IPS-NIHi11 (cell line): ENCODE measurements at regions not wholly inside any gene's neighbourhood (a gene's known extent, or its start where the extent isn't known, plus 50 kb on each side); places are given as distances from the start of the nearest gene placed in this dataset.

Experiments used
- DNase-seq: peaks from one replicate; pipeline ENCODE4 v3.0.0; 2012; ENCODE audit warnings: mixed read lengths, low spot score

GRCh38 chr4:24287096-24287495 lies 297.3 kb downstream of the DHX15 start:
- DNase-seq = no peak

GRCh38 chr4:24285759-24286158 lies 298.6 kb downstream of the DHX15 start:
- DNase-seq = no peak

GRCh38 chr4:24282446-24282845 lies 301.9 kb downstream of the DHX15 start:
- no peak for DNase-seq

DNA sequence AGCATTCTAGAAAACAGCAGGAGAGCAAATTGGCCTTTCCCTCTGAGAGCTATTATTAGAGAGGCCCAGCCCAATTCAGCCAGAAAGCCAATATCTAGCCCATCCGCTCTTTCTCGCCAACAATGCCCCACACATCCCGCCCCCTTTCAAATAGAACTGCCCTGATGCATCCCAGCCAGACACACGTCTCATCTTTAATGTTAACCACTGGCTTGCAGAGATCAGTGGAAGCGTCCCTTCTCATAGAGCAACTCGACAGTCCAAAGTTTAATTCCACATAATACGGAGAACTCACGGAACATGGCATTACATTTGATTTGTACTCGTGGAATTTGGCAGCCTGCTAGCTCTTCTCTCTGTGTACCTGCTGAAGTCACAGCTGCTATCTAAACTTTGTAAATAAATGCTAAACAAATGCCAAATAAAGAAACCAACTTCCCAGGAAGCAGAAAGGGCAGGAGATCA lies 304.4 kb downstream of the DHX15 start:
- DNase-seq = no peak

DNA sequence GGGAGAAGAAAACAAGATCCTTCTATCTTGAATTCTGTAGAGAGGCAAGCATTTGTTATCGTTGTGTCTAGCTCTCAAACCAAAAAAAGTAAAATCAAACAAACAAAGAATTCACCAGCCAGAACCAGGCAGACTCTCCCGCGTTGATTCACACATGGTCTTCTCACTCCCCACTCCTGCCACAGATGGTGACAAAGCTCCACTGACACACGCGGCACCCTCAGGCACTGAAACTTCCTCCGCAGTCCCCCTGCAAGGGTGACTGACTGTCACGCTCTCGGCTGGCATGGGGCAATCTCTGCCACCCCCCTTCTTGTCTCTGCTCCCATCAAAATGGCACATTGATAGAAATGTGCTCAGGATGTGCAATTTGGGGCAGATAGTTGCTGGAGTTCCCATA lies 304.9 kb downstream of the DHX15 start:
- no peak for DNase-seq

- no peak for DNase-seq
These were observed 305.7 kb downstream of the DHX15 start for GRCh38 chr4:24278693-24279092.

- no peak for DNase-seq
These were observed 309.9 kb downstream of the DHX15 start for GRCh38 chr4:24274381-24274941.

GRCh38 chr4:24273136-24273535 lies 311.2 kb downstream of the DHX15 start:
- no peak for DNase-seq

GRCh38 chr4:24266951-24267722 lies 317.2 kb downstream of the DHX15 start:
- no peak for DNase-seq

DNA sequence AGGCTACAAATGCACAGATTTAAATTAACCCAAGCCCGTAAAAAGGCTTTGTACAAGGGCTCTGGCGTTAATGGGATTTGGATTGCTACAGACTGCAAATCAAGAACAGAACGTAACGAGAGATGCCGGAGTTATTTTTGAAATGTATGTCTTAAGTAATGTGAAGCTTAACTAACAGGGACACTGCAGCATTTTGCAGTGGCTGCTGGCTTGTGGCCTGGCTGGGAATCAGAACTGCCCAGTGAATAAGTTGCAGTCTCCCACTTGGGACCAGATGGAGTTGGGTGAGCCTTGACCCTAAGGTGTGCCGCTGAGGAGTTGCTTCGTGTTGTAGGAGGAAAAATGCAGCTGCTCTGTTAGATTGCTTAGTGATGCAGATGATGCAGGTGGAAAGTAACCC lies 318.4 kb downstream of the DHX15 start:
- DNase-seq = no peak

GRCh38 chr4:24262616-24263015 lies 321.7 kb downstream of the DHX15 start:
- DNase-seq = no peak

DNA sequence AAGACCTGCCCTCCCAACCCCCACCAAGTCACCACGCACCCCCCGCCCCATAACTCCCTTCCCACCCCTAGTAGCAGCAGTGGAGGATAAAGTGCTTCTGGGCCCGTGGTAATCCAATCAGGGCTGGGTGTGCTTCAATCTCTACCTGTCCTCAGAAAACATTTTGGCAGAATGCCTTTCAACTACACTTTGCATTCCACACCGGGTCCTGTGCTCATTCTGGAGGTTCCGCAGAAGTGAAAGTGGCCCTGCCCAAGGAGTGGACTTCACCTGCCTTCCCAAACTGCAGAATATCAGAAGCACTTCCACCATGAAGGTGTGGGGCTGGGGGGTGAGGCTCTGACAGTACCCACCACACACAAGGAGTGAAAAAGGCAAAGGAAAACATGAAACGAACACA lies 322.3 kb downstream of the DHX15 start:
- DNase-seq = no peak

DNA sequence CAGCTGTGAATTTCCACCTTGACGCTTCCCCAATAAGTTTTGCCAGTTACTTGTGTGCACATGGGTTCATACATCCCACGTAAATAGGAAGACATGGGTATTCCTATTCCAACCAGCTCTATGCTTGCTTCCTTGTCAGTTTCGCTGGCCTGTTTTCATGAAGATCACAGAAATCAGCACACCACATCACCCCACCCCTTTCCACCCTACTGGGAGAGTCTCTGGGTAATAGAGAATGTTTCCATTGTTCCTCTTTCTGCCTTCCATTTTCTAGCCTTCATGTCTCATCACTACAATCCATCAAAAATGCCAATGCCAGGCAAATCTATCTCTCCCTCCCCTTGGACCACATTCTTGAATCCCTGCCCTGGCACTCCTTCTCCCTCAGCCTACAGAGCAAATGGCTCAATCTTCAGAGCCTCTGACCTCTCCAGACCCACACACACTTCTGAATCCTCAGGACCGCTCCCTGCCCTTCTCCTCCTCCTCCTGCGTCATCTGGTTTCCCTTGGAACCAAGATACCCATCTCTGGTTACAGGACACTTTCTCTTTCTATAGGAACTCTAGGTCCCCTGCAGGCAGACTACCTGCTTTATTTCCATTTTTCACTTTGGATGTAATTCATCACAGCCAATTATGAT lies 323.3 kb downstream of the DHX15 start:
- no peak for DNase-seq

GRCh38 chr4:24260133-24260715 lies 324.1 kb downstream of the DHX15 start:
- DNase-seq = no peak

DNA sequence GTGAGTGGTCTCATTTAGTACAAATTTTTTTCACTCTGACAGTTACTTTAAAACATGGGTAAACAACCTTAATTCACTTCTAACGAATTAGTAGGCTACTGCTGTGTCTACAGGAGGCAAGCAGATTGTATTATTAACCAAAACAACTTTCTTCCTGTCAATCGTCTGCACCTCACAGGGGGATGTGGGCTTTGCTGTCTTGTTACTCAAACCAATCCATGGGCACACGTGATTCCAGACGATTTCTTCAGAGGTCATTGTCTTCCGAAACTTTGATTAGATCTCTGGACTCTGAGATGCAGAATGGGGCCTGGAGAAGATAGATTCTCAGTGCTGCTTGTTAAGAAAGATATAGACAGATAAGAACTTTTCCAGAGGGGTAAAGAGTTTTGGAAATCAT lies 327.8 kb downstream of the DHX15 start:
- no peak for DNase-seq

DNA sequence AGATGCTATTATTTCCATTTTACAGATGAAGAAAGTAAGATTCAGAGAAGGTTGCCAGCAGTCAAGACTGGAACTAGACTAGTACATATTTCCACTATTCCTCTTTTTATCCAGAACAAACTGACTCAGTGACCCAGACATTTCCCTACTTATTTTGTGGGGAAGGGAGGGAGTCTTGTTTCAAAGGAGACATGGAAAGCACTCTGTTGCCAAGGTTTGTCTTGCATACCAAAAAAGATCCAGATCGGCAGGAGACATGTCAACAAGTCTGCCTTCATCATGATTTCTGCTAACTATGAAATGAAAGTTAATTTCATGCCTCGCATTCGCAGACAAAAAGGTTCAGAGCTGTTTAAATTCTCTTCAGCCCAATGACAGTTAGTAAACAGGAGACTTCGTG lies 328.3 kb downstream of the DHX15 start:
- no peak for DNase-seq

- DNase-seq = no peak
These were observed 332.2 kb downstream of the DHX15 start for GRCh38 chr4:24252121-24252520.

GRCh38 chr4:24251589-24251988 lies 332.8 kb downstream of the DHX15 start:
- no peak for DNase-seq

DNA sequence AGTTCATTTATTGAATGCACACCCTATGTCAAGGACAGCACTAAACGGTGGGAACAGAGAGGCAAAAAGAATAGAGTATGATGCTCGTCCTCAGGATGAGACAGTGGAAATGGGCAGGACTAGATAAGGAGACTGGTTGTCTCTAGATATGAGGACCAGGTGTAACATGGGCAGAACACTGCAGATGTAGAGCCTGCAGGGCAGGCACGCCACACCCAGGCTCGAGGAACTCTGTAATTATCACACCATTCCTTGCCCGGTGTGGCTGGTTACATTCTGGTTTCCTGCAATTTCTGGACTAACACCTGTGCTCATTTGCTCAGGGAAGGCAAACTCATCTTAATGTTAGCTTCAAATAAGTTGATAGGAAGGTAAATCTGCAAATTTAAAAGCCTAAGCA lies 334.4 kb downstream of the DHX15 start:
- no peak for DNase-seq

GRCh38 chr4:24248674-24249630 lies 335.4 kb downstream of the DHX15 start:
- no peak for DNase-seq

GRCh38 chr4:24245491-24245820 lies 338.9 kb downstream of the DHX15 start:
- no peak for DNase-seq
